Activated CD4-positive, CD25-positive, alpha-beta regulatory T cell treated with anti-CD3 and anti-CD28 coated beads, Interleukin-2, amount 50 U/mL, for 16 hours (primary cell): ENCODE measurements at regions not wholly inside any gene's neighbourhood (a gene's known extent, or its start where the extent isn't known, plus 50 kb on each side); places are given as distances from the start of the nearest gene placed in this dataset.

Experiments
- DNase-seq: peaks from one replicate; pipeline ENCODE4 v3.0.0-alpha.2; 2020; ENCODE audit warnings: low read depth, low spot score

GRCh38 chr2:7209757-7210555, 292.7 kb downstream of the RNF144A start:
- DNase-seq, result no peak

- DNase-seq, result no peak
These were observed 293.5 kb downstream of the RNF144A start for GRCh38 chr2:7210712-7211111.

- DNase-seq, result no peak
These were observed 308.6 kb downstream of the RNF144A start for GRCh38 chr2:7225848-7226247.

GRCh38 chr2:7226501-7226900, 309.3 kb downstream of the RNF144A start:
- DNase-seq, result no peak

GRCh38 chr2:7233126-7233525, 315.9 kb downstream of the RNF144A start:
- no peak for DNase-seq

- DNase-seq, result no peak
These were observed 320.3 kb downstream of the RNF144A start for GRCh38 chr2:7237466-7237865.

GRCh38 chr2:7239078-7239477, 321.9 kb downstream of the RNF144A start:
- no peak for DNase-seq

GRCh38 chr2:7241041-7241745, 324.0 kb downstream of the RNF144A start:
- DNase-seq, result no peak

- DNase-seq, result no peak
These were observed 325.1 kb downstream of the RNF144A start for GRCh38 chr2:7242189-7242867.

GRCh38 chr2:7243276-7243675, 326.1 kb downstream of the RNF144A start:
- DNase-seq, result no peak

GRCh38 chr2:7256377-7256776, 339.2 kb downstream of the RNF144A start:
- DNase-seq, result no peak

- no peak for DNase-seq
These were observed 345.5 kb downstream of the RNF144A start for GRCh38 chr2:7262727-7263126.

- DNase-seq, result no peak
These were observed 347.6 kb downstream of the RNF144A start for GRCh38 chr2:7264791-7265190.

- DNase-seq, result no peak
These were observed 348.1 kb downstream of the RNF144A start for GRCh38 chr2:7265286-7265685.

GRCh38 chr2:7269106-7269643, 352.0 kb downstream of the RNF144A start:
- no peak for DNase-seq

GRCh38 chr2:7270011-7270431, 352.8 kb downstream of the RNF144A start:
- no peak for DNase-seq

GRCh38 chr2:7272210-7272609, 355.0 kb downstream of the RNF144A start:
- no peak for DNase-seq

- DNase-seq, result no peak
These were observed 361.8 kb downstream of the RNF144A start for GRCh38 chr2:7278984-7279383.

GRCh38 chr2:7279421-7279949, 362.3 kb downstream of the RNF144A start:
- no peak for DNase-seq

GRCh38 chr2:7280790-7281189, 363.6 kb downstream of the RNF144A start:
- no peak for DNase-seq

- DNase-seq, result no peak
These were observed 364.3 kb downstream of the RNF144A start for GRCh38 chr2:7281231-7282201.
